SKM-1 (cell line): ENCODE measurements at regions not wholly inside any gene's neighbourhood (a gene's known extent, or its start where the extent isn't known, plus 50 kb on each side); places are given as distances from the start of the nearest gene placed in this dataset.
A peak's percentile ranks its signal among the peaks of the same experiment; 100 is the strongest.

Experiments
- DNase-seq: peaks from one replicate; lab custom pipeline; 2025; ENCODE audit not compliant: unreplicated experiment; lab: John Stamatoyannopoulos, UW

DNA sequence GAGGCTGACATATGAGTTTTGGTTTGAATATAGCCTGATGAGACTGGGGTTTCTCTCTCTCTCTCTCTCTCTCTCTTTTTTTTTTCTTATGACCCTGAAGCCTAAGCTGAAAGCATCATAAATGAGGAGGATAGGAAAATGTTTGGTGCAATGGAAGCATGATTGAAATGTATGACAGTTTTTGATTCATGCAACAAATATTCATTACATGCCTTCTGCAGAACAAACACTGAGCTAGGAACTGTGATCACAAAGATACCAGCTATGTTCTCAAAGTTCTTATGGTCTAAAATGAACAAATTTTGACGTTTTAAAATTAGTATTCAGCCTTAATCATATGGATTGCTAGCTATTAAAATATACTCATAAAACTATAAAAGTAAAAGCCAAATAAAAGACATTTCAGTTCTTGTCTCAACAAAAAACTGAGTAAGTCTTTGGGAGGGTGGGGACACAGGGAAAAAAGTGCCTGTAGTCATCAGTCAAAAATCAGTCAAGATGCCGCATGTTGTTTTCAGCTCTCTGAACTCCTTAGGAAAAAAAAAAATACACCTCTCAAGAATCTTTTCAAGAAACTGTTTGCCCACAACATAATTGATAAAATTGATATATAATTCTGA lies 57.2 kb downstream of the NKX6-1 start:
- DNase-seq = no peak

DNA sequence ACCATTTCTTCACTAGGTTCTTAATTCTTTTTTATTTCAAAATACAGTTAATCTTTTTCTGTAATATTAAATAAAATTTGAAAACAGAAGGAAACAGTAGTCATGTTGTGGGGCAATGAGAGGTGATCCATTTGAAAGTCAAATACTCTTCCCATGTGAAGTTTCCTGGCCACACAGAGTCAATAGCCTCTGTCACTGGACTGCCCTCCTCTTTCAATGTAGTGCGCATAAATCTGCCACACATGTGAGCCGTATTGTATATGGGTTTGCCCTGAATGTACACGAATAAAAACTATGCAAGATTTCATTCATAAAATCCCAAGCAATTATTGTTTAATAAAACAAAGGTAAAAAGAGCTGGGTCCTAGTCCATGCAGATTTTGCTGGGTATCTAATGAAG lies 59.1 kb downstream of the NKX6-1 start:
- DNase-seq = no peak

DNA sequence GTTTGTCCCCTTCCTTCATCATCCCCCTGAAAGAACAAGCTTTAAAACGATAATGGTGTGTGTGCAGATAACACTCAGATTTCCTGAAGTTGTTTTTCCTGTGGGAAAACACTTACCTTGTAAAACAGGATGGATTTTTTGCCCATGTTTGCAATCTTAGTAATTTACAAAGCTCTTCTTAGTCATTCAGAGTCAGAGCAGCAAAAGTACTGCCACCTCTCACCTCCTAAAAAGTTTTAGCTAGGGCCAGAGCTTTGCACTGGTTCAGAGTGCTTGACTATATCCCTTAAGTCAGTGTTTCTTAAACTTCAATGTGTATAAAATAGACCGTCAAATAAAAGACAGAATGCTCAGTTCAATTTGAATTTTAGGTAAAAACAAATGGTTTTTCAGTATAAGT lies 62.3 kb downstream of the NKX6-1 start:
- no peak for DNase-seq

DNA sequence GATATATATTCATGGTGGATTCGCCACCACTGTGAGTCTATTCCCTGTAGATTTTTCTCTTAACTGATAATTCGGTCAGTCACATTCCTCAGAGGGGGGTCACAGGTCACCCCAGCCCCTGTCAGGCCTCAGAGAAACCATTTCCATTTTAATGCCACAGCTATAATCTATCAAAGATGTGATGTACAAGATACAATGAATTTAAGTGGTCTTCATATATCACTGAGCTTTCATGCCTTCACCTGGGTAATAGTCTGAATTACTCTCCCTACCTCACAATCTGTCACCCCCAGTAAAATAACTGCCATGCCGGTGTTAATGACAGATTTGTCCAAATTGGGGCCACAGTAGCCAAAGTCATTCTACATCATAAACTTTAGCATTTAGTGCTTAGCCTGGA lies 64.7 kb downstream of the NKX6-1 start:
- no peak for DNase-seq

DNA sequence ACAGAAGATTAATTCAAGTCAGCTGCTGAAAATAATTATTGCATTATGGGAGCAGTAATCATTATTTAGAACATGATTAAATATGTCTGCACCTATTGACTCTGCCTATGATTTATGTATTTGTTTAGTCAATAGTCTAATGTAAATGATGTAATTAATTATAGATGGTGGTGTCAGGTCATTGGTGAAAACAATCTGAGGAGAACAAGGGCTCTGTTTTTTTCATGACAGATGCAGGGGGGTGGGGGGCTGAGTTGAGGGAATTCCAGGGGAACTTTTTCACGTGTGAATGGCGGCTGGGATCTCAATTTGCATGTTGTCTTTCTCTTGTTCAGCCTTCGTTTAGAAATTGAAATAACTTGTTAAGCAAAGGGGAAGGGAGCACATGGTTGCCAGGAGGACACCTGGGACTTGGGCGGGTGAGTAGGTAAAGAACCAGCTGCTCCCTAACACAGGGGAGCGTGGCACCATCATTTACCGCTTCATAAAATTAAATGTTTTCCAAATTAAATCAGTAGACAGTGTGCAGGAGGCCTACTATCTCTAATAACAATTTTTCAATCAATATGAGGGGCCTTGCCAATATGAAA lies 65.4 kb downstream of the NKX6-1 start:
- no peak for DNase-seq

DNA sequence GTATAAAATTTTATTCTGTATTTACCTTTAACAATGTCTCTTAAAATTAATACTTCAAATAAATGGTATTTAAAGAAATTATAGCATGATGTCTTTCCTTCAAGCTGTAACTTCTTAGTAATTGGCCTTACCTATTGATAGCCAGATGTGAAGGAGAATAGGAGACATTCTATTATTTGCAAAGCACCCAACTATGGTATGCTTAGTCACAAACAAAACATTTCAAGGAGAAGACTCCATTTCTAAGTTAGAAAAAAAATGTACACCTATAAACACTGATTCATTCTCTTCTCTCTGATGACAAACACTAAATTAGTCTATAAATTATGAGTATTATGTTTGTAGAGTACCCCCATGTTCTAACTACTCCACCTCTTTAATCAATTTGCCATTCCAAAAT lies 66.4 kb downstream of the NKX6-1 start:
- DNase-seq = no peak

DNA sequence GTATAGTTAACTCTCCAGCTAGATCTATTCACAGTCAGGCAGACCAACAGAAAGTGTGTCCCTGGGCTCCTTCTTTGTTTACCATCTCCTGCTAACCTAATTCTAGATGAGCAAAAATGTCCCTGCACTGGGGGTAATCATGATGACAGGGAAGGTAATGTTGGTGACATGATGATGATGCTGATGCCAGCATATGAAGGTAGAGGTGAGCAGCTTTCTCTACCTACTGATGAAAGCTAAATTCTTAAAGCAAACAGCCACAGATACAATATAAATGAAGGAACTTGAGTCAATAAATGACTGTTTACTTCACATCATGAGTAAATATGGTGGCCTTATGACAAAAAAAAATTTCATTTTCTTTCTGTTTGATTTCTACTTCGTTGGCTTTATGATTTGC lies 78.5 kb downstream of the NKX6-1 start:
- no peak for DNase-seq

DNA sequence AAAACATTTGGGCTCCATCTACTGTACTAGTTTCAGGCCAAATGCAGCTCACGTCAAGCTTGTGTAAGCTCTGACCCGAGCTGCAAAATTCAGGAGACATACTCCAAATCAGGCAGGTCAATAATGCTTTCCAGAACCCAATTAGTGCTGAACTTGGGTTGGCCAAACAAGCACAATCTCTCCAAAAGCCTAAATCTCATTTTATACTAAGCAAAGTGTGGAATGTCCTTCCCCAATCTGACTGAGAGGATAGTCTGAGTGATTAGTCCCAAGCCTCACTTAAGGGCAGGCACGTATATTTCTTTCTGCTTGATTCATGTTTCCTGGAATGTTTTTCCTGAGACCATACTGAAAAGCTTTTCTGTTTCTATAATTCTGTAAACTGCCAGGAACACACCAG lies 79.9 kb downstream of the NKX6-1 start:
- no peak for DNase-seq

DNA sequence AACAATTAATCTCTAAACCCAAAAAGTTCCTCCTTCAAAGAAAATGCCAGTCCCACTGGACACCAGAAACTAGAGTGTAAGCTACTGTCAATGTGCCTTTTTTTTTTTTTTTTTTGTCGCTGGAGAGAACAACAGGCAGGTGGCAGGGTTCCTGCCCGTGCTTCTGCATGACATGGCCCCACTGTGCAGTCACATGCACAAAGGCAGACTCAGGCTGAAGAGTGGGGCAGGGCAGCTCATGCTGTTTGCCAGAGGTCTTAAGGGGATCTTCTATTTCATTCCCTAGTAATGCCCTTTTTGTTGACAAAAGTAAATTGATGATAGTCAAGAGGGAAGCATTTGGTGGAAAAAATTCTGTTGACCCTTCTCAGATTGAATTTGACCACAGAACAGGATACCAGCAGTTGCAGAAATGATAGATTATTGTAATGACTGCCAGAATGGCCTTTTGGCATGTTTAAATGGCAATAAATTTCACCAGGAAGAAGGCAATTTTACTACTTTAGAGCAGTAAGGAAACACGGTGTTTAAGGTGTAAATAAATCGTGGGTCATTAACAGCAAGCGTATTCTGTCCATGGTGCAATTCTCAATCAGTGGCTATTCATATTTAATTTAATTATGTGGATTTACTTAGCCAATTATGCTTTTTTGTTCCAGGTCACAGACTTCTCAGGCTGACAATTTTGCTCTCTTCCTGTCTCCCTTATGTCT lies 80.9 kb downstream of the NKX6-1 start:
- DNase-seq = no peak

DNA sequence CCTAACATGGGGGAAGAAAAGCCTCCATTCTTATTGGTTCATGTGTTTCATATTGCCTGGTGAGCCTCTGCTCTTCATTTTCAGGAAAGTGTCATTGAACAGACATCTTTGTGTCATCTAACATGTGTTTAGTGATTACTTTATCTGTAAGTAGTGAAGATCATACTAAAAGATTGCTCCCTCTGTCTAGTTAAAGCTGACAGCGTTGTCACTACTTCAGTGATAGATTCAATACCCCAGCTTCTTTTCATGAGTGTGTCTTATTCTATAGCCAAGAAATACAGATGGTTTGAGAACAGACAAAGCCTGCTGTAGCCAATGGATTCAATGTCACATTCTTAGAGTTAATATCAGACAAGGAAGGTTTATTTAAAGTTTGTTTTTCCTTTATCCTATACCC lies 85.1 kb downstream of the NKX6-1 start:
- no peak for DNase-seq

DNA sequence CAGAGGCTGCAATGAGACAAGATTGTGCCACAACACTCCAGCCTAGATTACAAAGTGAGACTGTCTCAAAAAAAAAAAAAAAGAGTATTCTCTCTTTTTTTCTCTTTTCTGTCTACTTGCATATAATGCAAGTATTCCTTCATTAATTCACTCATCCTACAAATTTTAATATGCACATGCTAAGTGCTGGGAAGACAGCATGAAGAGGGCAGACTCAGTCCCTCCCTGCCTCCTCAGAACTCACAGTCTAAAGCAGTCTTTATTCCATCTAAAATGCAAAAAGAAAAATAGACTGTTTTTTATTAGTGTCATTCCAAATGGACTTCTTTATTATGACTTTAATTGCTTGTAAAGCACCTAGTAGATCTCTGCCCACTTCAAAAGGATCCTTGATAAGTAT lies 85.6 kb downstream of the NKX6-1 start:
- DNase-seq = no peak

DNA sequence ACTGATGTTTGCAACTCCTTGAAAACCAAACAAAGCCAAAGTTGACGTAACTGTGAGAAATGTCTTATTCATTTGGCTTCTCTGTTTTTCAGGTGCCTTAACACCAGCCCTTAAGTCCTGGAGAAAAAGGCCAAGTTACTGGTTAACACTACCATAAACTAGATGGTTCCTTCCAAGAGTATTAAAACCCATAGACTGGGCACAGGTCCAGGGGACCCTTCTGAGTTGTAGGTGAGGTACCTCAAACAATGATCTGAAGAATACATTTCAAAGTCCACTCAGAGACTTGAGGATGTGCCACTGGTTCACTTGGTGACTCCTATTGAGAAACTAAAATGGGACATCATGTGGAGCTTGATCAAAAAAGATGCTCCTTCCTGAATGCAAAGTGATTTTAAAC lies 87.0 kb downstream of the NKX6-1 start:
- no peak for DNase-seq

DNA sequence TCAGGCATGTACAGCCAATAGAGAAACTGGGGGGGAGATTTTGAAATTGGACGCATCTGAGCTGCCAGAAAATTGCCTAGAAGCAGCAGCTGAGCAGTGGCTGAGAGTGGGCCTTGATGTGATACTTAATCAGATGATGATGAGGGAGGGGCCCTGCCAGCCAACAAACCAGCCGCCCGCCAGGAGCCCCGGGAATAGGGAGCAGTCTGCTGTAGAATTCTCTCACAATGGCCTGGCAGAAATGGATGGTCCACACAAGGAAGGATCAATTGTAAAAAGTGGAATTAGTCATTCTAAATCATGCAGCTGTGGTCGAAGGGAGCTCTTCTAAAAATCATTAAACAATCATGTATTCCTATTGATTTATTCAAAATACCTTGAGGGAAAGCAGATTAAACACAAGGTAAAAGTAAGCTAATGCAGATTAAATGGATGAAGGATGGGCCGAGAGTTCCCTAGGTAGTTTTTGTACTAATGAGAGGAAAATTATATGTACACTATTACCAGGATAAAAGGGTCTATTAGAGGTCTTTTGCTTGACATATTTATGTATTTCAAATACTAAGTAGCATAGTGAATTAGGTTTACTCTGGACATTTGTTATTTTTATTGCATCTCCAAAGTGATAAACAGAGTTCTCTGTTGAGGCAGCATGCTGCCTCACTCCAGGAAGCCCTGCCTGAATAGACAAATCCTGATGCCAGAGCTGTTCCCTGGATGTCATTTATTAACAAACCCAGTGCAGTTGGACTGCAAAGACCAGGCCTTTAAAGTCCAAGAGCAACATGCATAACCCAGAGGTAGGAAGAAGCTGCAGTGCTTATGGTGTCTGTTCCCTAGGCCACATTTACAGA lies 91.3 kb downstream of the NKX6-1 start:
- no peak for DNase-seq

DNA sequence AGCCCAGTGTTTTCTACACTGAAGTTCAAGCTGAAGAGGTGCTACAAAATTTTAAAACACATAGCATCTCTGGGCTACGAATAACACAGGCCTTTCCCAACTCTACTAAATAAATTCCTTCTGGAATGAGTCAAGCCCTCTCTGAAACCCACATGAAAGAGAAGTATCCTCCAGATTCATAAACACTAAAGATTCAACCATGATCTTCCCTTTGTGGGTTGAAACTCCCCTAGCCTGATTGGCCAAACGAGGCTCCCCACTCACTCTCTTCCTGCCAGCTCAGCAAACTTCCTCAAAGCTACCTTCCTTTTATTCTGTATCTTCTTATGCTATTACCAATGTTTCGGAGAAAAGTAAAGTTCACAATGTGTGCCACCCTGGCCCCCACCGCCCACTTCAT lies 95.4 kb downstream of the NKX6-1 start:
- no peak for DNase-seq

DNA sequence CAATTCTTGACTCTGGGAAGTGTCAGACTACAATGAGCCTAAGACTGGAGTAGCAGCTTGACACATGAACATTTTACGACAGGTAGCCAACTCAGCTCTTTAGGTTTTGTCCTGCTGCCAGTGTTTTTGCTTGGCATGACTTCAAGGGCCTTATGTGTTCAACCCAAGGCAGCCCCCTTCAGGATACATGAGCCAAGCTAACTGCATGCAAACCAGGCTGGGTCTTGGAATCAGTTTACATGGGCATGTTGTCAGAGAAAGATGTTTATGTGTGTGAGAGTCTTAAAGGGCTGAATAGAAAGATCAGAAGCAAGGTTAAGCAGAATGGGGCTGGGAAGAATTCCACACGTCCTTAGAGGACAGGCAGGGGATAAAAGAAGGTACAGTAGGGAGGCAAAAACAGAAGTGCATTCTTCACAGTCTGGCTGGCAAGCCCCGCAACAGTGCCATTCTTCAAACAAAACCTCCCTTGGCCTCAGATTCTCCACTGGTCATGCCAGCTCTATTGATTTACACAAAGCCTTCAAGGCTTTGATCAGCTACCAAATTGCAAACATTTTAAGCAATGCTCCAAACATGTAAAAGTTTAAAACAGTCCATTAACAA lies 97.3 kb downstream of the NKX6-1 start:
- no peak for DNase-seq

DNA sequence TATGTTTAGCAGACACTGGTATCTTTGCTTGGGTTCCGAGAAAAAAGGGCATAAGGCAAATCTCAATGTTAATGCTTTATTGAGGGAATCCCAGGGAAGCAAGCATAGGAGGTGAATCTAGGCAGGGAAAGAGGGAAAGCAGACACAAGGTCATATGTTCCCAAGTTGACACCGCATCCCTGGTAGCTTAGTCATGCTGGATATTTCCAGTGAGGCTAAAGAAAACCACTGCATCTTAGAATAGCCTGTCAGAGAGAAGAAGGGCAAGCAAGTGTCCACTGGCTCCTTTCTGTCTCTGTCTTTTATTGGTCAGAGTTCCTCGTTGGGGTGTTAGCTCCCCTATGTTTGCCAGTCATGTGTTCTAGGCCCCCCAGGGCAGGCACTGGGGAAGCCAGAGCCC lies 104.7 kb downstream of the NKX6-1 start:
- DNase-seq = no peak

DNA sequence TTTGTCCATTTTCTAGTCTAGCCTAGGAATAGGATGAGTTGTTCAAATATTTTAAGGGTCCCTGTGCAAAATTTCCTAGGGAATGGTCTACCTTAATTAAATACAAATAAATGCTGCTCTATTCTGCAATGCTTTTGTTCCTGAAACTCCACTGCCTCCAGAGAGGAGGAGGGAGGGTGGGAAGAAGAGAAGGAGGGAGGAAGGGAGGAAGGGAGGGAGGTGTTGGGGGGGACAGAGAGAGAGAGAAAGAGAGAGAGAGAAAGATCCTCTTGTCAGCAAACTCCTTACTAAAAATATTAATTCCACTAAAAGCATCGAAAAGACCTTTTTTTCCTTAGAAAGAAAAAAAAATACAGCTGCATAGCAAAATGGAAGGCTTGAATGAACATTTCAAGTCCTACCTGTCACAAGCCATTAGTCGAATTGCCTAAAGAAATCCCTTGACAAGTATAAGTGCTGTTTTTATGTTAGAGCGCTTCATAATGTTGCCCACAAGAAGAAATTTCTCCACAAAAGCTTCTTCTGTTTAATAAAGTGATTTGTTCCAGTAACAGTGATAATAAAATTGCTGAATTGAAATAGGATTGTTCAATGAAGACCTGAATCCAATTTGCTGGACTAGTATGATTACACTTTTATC lies 106.0 kb downstream of the NKX6-1 start:
- no peak for DNase-seq

DNA sequence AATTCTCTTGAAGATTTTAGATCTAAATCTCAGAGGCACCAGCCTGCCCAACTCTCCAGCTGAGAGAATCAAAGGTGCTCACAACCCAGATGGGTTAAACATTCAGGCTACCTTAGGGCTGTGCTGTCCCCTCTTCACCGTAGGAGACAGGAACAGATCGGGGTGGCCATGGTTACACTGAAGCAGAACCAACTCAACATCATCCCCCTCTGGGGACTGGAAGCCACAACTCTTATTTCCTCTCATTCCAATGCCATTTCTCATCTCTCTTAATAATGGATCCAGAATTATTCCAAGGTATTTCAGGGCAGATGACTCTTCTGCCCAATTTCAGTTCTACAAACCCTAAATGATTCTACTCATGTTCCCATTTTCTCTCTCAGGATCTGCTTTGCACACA lies 109.7 kb downstream of the NKX6-1 start:
- no peak for DNase-seq

DNA sequence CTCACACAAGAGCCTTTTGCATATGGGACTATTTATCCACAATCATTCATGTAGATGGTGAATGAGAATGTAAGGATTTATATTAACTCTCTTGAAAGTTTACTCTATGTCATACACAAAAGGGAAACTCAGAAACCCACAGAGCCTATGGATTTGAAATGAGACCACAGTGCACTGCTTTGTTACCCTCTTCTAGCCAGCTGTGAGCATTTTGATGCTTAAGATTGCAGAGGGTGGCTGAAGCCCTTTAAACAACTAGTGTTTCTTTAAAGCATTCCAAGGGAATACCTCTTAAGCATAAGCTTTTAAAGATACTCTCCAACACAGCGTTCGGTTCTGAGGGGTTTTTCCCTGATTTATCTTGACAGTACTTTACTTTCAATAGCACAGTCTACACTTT lies 113.9 kb downstream of the NKX6-1 start:
- no peak for DNase-seq

DNA sequence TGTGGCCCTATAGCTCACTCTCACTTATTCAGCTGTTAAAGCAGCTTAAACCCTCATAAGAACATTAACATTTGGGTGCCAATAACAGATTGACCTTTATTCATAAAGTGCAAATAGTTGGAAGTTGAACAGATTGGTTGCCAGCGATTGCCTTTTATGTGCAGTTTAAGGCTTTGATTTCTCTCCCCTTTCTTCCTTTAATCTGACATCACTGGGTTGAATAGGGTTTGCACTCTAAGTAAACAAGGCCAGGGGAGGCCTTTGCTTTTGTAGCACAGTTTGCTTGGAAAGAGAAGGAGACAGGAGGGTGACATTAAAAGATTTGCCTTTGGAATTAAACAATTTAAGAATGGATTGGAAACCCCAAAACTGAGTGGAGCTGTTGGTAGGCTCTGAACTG lies 114.3 kb downstream of the NKX6-1 start:
- no peak for DNase-seq

DNA sequence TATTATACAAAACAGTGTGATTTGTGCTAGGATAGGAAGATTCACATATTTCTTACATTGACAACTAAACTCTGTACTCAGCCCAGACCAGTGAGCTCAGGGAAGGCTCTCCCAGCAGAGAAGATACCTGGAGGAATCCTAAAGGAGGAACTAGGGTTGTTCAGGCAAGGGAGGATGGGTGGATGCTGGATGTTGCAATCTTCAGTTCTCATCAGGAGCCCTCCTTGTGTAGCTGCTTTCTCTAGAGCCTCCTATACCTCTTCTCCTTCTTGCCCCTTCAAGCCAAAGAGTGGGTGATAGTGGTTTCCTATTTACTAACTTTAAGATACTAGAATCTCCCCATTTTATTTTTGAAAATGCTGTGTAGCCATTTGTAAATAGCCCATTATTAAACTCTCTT lies 117.3 kb downstream of the NKX6-1 start:
- peak; percentile 22 for DNase-seq
